ENCODE measurements at regions not wholly inside any gene's neighbourhood (a gene's known extent, or its start where the extent isn't known, plus 50 kb on each side); places are given as distances from the start of the nearest gene placed in this dataset.

DNA sequence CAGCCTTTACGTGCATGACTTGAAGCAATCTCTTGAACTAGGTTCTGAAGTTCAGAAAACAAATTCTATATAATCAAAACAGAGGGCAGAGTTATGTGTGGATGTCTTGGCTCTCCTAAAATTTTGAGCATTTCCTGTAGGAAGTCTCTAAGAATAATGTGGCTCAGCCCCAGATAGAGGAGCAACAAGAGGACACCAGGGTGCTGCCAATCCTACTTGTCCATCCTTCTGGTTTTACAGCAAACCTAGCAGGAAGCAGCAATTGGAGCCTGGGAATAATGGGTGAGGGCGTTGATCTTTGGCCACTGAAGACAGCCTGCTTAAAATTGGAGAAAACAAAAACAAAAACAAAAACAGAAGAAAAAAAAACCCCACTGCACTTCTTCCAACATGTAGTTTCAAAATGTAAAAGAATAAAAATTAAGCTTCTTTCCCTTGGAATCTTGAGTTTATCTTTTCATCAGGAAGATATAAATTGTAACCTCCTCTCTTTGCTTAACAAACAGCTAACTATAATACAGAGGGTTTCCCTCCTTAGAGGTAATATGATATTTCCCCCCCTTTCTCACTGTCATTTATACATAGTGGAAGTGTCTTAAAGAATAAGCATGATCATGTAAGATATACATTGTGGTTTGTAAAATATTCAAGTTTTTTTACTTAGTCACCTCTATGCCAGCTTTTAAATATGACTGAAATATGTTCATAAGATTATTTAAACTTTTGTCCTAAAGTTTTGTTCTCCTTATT, 130.6 kb downstream of the FBXO8 start:
- no peak for TF ChIP-seq ELF4 (IDR thresholded peaks at IDR 0.05)
- no peak for TF ChIP-seq LEF1 (IDR thresholded peaks at IDR 0.05; ENCODE audit: borderline replicate concordance)
- TF ChIP-seq SP1 (IDR thresholded peaks at IDR 0.05), result no peak
- no peak for TF ChIP-seq SUZ12 (IDR thresholded peaks at IDR 0.05)
- TF ChIP-seq FOXM1 (IDR thresholded peaks at IDR 0.05; ENCODE audit: borderline replicate concordance), result no peak
- TF ChIP-seq FOXA1 (IDR thresholded peaks at IDR 0.05), result no peak
- no peak for TF ChIP-seq CTBP1 (IDR thresholded peaks at IDR 0.05; ENCODE audit: borderline replicate concordance)
- TF ChIP-seq BHLHE40 (IDR thresholded peaks at IDR 0.05; ENCODE audit: borderline replicate concordance), result no peak
- TF ChIP-seq ZNF384 (IDR thresholded peaks at IDR 0.05), result no peak
- POLR2A ChIA-PET, result no interaction called here
- CTCF ChIA-PET, result no interaction called here
- DNase-seq (ENCODE audit: extremely low spot score), result no peak

DNA sequence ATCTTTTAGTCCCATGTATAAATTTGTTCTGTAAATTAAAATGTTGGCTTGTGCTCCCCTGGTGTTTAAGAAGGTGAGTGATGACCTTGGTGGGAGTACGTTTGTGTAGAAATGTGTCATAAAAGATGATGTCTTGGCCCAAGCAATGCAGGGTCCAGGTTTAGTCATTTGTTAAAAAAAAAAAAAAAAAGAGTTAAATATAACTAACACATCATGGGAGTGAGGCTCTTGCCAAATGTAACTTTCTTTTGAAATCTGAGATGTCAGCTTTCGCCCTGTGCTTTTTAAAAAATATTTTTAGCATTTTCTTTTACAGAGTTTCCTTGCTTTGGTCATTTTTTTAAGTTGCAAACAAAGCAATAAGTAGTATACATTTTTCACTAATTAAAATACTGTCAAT, 135.6 kb downstream of the FBXO8 start:
- TF ChIP-seq TARDBP (IDR thresholded peaks at IDR 0.05), result no peak
- TF ChIP-seq HDGF (IDR thresholded peaks at IDR 0.05; ENCODE audit: borderline replicate concordance), result no peak
- no peak for TF ChIP-seq CTBP1 (IDR thresholded peaks at IDR 0.05; ENCODE audit: borderline replicate concordance)
- no peak for TF ChIP-seq FOXK2 (IDR thresholded peaks at IDR 0.05)
- TF ChIP-seq, protein P1, sequence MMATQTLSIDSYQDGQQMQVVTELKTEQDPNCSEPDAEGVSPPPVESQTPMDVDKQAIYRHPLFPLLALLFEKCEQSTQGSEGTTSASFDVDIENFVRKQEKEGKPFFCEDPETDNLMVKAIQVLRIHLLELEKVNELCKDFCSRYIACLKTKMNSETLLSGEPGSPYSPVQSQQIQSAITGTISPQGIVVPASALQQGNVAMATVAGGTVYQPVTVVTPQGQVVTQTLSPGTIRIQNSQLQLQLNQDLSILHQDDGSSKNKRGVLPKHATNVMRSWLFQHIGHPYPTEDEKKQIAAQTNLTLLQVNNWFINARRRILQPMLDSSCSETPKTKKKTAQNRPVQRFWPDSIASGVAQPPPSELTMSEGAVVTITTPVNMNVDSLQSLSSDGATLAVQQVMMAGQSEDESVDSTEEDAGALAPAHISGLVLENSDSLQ (IDR thresholded peaks at IDR 0.05), result no peak
- no peak for TF ChIP-seq FOXM1 (IDR thresholded peaks at IDR 0.05; ENCODE audit: borderline replicate concordance)
- TF ChIP-seq ELF4 (IDR thresholded peaks at IDR 0.05), result no peak
- no peak for TF ChIP-seq BHLHE40 (IDR thresholded peaks at IDR 0.05; ENCODE audit: borderline replicate concordance)
- no peak for TF ChIP-seq SUZ12 (IDR thresholded peaks at IDR 0.05)
- TF ChIP-seq ARNT (IDR thresholded peaks at IDR 0.05), result no peak
- no peak for TF ChIP-seq SP1 (IDR thresholded peaks at IDR 0.05)
- no peak for TF ChIP-seq L3MBTL2 (conservative IDR thresholded peaks at IDR 0.05)
- TF ChIP-seq FOXA1 (IDR thresholded peaks at IDR 0.05), result no peak
- no peak for TF ChIP-seq LEF1 (IDR thresholded peaks at IDR 0.05; ENCODE audit: borderline replicate concordance)
- TF ChIP-seq NFRKB (IDR thresholded peaks at IDR 0.05), result no peak
- no peak for TF ChIP-seq ZNF384 (IDR thresholded peaks at IDR 0.05)
- DNase-seq (ENCODE audit: extremely low spot score), result no peak
- CTCF ChIA-PET, result interaction anchor here (0.7 kb wide), 1 partner anchor 1943 kb away, joined by 5 read pairs; no protein-coding TSS in a partner anchor
- POLR2A ChIA-PET, result no interaction called here

DNA sequence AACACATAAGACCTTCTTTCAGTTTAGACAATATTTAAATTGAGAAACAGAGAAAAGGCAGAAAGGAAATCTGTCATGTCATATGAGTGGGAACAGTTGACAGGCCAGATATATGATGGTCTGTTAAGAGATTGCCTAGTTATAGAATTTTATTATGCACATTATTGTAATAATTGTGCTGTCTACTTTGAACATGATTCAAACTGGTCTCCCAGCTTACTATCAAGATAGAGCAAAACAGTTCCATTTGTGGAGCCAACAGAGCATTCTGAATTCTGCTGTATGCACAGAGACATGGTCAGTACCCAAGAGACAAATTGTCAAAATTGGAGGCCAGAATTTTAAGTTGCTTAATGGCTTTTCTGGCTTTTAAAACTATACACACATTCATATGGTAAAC, 139.4 kb downstream of the FBXO8 start:
- CTCF ChIA-PET, result no interaction called here
- TF ChIP-seq TARDBP (IDR thresholded peaks at IDR 0.05) (no peak), ELF4 (IDR thresholded peaks at IDR 0.05) (no peak), L3MBTL2 (conservative IDR thresholded peaks at IDR 0.05) (no peak), ZNF384 (IDR thresholded peaks at IDR 0.05) (no peak), BHLHE40 (IDR thresholded peaks at IDR 0.05; ENCODE audit: borderline replicate concordance) (no peak), FOXM1 (IDR thresholded peaks at IDR 0.05; ENCODE audit: borderline replicate concordance) (no peak), FOXK2 (IDR thresholded peaks at IDR 0.05) (no peak), FOXA1 (IDR thresholded peaks at IDR 0.05) (no peak), HDGF (IDR thresholded peaks at IDR 0.05; ENCODE audit: borderline replicate concordance) (no peak), NFRKB (IDR thresholded peaks at IDR 0.05) (no peak), SUZ12 (IDR thresholded peaks at IDR 0.05) (no peak), LEF1 (IDR thresholded peaks at IDR 0.05; ENCODE audit: borderline replicate concordance) (no peak), CTBP1 (IDR thresholded peaks at IDR 0.05; ENCODE audit: borderline replicate concordance) (no peak)
- TF ChIP-seq, protein P1 (IDR thresholded peaks at IDR 0.05), result no peak
- POLR2A ChIA-PET, result no interaction called here
- DNase-seq (ENCODE audit: extremely low spot score), result no peak

DNA sequence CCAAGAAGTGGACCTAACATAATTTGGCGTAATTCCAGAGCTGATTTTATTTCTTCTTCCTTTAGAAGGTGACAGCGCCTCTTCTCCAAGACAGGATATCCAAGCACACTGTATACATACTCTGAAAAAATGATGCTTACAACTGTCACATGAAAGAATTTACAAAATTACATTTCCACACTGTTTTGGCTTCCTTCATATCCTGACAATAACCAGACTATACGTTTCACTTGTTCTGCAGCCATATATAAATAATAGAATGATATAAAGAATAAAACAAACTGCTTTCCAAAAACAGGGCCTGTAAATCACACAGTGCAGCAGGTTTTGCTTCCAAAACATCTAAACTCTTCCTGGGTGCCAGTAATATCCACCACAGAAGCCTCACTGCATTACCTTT, 141.6 kb downstream of the FBXO8 start:
- TF ChIP-seq, protein P1 (IDR thresholded peaks at IDR 0.05), result no peak
- TF ChIP-seq LEF1 (IDR thresholded peaks at IDR 0.05; ENCODE audit: borderline replicate concordance), result no peak
- TF ChIP-seq SP1 (IDR thresholded peaks at IDR 0.05), result no peak
- TF ChIP-seq L3MBTL2 (conservative IDR thresholded peaks at IDR 0.05), result no peak
- TF ChIP-seq HDGF (IDR thresholded peaks at IDR 0.05; ENCODE audit: borderline replicate concordance), result no peak
- no peak for TF ChIP-seq TARDBP (IDR thresholded peaks at IDR 0.05)
- no peak for TF ChIP-seq ELF4 (IDR thresholded peaks at IDR 0.05)
- TF ChIP-seq SUZ12 (IDR thresholded peaks at IDR 0.05), result no peak
- DNase-seq (ENCODE audit: extremely low spot score), result no peak

DNA sequence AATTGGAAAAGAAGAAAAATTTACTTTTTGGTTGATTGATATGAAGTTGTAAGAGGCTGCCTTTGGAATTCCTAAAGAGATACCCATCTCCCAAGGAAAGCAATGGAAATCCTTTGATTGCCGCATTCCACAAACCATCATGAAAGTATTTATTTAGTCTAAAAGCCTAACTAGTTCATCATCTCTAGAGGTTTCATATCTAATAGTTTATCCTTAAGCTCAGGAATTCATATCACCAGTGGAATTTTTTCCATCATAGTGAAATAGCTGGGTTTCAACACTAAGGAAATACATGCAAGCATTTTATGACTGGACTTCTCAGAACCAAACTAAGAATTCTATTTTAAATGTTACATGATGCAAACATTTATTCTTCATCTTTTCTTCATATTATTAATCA, 144.9 kb downstream of the FBXO8 start:
- no peak for TF ChIP-seq BHLHE40 (IDR thresholded peaks at IDR 0.05; ENCODE audit: borderline replicate concordance)
- no peak for TF ChIP-seq ZNF384 (IDR thresholded peaks at IDR 0.05)
- no peak for TF ChIP-seq CTBP1 (IDR thresholded peaks at IDR 0.05; ENCODE audit: borderline replicate concordance)
- TF ChIP-seq FOXM1 (IDR thresholded peaks at IDR 0.05; ENCODE audit: borderline replicate concordance), result no peak
- TF ChIP-seq, protein P1 (IDR thresholded peaks at IDR 0.05), result no peak
- no peak for TF ChIP-seq HDGF (IDR thresholded peaks at IDR 0.05; ENCODE audit: borderline replicate concordance)
- POLR2A ChIA-PET, result interaction anchor here (0.9 kb wide), 1 partner anchor 804 kb away, joined by 3 read pairs; the partner anchor contains the start of gene HMGB2
- no peak for DNase-seq (ENCODE audit: extremely low spot score)
- CTCF ChIA-PET, result no interaction called here

More for the DNA sequence above, 141.6 kb downstream of the FBXO8 start:
- POLR2A ChIA-PET, result no interaction called here
- CTCF ChIA-PET, result no interaction called here

All from HEK293T (cell line).